MG63 (cell line): ENCODE measurements at regions not wholly inside any gene's neighbourhood (a gene's known extent, or its start where the extent isn't known, plus 50 kb on each side); places are given as distances from the start of the nearest gene placed in this dataset.
A peak's percentile ranks its signal among the peaks of the same experiment; 100 is the strongest.
"Not testable (repeated sequence)": the region's sequence is repeated elsewhere in the genome, so short reads cannot be mapped to it uniquely, and the experiment has no call there.

Experiments
- DNase-seq: peaks from one replicate; pipeline ENCODE4 v3.0.0-alpha.2; 2020
- H3K27me3 ChIP-seq: fragments of 250-450 bp; sonication (Bioruptor Pico); 2 replicates; pipeline ENCODE4 v1.5.1; 2020; ENCODE audit warnings: mild to moderate bottlenecking, moderate library complexity
- H3K36me3 ChIP-seq: fragments of 250-450 bp; sonication (Bioruptor Pico); 2 replicates; pipeline ENCODE4 v1.5.1; 2020; ENCODE audit warnings: mild to moderate bottlenecking, moderate library complexity
- H3K4me3 ChIP-seq: fragments of 250-450 bp; sonication (Bioruptor Pico); 2 replicates; pipeline ENCODE4 v1.5.1; 2020; ENCODE audit warnings: mild to moderate bottlenecking, moderate library complexity
- H3K9me3 ChIP-seq: fragments of 250-450 bp; sonication (Bioruptor Pico); 2 replicates; pipeline ENCODE4 v1.5.1; 2020; ENCODE audit warnings: mild to moderate bottlenecking, moderate library complexity

GRCh38 chr12:89157413-89157812 lies 194.9 kb downstream of the DUSP6 start:
- no peak for DNase-seq
- H3K4me3 ChIP-seq: no peak overlapping the region

GRCh38 chr12:89156862-89157262 lies 195.4 kb downstream of the DUSP6 start:
- H3K36me3 ChIP-seq: no peaks in the 10 kb centered on the region
- H3K4me3 ChIP-seq: no peak overlapping the region
- DNase-seq: peak; percentile 14
- H3K27me3 ChIP-seq: no peaks in the 10 kb centered on the region
- H3K9me3 ChIP-seq: no peaks in the 10 kb centered on the region

More at GRCh38 chr12:89157413-89157812, 194.9 kb downstream of the DUSP6 start:
- H3K9me3 ChIP-seq: no peaks in the 10 kb centered on the region
- H3K27me3 ChIP-seq: no peaks in the 10 kb centered on the region
- no peaks in the 10 kb centered on the region for H3K36me3 ChIP-seq

DNA sequence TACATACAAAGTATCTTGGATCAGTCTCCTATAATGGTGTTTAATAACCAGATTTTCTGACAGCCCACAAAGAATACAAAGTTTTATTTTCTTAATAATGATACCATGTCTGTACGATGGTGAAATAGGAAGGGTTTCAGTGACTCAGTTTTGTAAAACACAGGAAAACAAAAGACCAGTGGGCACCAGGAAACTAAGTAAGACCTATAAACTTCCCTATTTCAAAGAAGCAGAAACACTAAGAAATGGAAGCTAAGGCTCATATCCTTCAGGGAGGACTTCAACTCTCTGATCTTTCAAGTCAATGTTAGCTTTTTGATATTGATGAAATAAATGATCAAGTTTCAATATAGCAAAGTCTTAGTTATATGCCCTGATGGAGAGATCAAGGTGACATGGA lies 196.0 kb downstream of the DUSP6 start:
- H3K4me3 ChIP-seq: no peak overlapping the region

DNA sequence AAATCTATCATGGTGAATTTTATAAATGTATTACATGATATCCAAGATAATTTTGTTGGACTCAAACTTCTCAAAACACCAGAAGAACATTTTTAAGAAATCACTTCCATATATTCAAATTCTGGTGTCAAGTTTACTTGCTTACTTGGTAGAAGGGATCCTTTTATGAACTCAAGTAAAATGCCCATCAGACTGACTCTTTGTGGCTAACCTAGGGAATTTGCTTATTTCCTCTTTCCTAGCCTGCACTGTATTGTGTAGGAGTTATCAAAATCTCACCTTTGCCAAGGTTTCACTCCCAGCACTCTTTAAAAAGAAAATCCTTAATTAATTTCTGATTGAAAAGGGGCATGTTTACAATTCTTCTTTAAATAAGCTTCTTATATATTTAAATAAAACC lies 196.5 kb downstream of the DUSP6 start:
- Histone ChIP-seq H3K27me3 (no peaks in the 10 kb centered on the region), H3K36me3 (no peaks in the 10 kb centered on the region), H3K4me3 (no peak overlapping the region), H3K9me3 (no peaks in the 10 kb centered on the region)
- no peak for DNase-seq

More for the DNA sequence above, 196.0 kb downstream of the DUSP6 start:
- no peaks in the 10 kb centered on the region for H3K9me3 ChIP-seq
- H3K36me3 ChIP-seq: no peaks in the 10 kb centered on the region
- no peaks in the 10 kb centered on the region for H3K27me3 ChIP-seq
- DNase-seq: no peak

DNA sequence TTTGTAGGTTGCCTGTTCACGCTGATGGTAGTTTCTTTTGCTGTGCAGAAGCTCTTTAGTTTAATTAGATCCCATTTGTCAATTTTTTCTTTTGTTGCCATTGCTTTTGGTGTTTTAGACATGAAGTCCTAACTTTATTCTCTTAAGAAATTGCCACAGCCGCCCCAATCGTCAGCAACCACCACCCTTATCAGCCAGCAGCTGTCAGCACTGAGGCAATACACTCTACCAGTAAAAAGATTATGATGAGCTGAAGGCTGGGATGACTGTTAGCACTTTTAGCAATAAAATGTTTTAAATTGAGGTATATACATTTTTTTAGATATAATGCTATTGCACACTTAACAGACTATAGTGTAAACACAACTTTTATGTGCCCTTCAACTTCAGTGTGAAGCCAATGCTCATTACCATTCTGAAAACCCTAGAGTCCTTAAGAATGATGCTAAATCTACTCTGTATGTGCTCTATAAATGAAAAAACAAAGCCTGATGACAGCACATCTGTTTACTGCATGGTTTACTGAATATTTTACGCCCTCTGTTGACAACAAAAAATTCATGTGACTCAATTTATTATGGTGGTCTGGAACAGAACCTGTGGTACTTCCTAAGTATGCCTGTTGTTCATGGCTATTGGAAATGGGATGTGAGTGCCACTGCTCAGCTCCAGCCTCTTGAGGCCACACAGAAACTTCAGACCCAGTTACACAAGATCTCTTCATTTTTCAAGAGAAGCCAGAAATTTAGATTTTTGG lies 197.4 kb downstream of the DUSP6 start:
- H3K4me3 ChIP-seq: no peak overlapping the region
- no peak for DNase-seq
- no peaks in the 10 kb centered on the region for H3K9me3 ChIP-seq
- H3K27me3 ChIP-seq: no peaks in the 10 kb centered on the region
- H3K36me3 ChIP-seq: no peaks in the 10 kb centered on the region

- Histone ChIP-seq H3K9me3 (no peaks in the 10 kb centered on the region), H3K4me3 (no peak overlapping the region), H3K36me3 (no peaks in the 10 kb centered on the region), H3K27me3 (no peaks in the 10 kb centered on the region)
- no peak for DNase-seq
Measured at GRCh38 chr12:89153341-89153740, 199.0 kb downstream of the DUSP6 start.

DNA sequence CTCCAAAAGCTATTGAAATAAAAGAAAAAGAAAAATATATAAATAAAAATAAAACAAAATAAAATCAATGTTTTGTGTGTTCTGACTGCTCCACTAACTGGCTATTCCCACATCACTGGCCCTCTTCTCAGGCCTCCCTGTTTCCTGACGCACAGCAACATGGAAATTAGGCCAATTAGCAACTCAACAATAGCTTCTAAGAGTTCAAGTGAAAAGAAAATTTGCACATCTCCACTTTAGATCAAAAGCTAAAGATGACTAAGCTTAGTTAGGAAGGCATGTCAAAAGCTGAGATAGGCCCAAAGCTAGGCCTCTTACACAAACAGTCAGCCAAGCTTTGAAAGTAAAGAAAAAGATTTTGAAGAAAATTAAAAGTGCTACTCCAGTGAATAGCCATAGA lies 200.8 kb downstream of the DUSP6 start:
- H3K27me3 ChIP-seq: no peaks in the 10 kb centered on the region
- no peak overlapping the region for H3K4me3 ChIP-seq
- no peaks in the 10 kb centered on the region for H3K9me3 ChIP-seq
- no peak for DNase-seq
- no peaks in the 10 kb centered on the region for H3K36me3 ChIP-seq

DNA sequence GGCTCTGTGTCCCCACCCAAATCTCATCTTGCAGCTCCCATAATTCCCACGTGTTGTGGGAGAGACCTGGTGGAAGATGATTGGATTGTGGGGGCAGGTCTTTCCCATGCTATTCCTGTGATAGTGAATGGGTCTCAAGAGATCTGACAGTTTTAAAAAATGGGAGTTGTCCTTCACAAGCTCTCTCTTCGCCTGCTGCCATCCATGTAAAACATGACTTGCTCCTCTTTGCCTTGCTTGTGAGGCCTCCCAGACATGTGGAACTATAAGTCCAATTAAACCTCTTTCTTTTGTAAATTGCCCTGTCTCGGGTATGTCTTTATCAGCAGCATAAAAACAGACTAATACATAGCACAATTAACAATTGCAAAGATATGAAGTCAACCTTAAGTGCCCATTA lies 201.5 kb downstream of the DUSP6 start:
- not testable (repeated sequence) for DNase-seq, H3K9me3 ChIP-seq, H3K4me3 ChIP-seq, H3K27me3 ChIP-seq, H3K36me3 ChIP-seq

DNA sequence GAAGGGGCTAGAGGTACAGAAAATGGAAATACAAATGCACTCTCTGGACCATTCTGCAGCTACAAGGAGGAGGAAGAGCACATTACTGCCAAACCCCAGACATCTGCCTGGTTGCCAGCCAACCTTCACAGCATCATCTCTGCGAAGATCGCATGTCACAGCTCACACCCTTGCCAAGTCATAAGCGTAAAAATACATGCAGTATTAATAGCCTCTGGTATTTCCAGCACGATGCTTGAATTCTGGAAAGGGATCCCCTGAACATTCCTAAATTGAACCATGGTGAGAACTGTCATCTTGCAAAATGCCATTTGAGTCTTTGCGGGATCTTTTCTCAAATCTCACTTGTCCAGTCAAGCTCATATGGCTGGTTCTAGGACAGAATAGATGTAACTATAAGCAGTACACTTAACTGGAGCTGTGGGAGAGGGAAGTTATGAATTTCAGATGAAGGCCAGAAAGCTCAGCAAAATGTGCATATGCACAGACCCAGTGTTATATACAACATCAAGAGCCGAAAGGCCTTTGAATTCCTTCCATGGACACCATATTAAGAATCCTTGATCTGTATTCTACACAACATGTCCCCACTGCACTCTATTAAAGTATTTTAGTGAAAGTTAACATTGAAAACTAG lies 211.6 kb downstream of the DUSP6 start:
- DNase-seq: peak; percentile 85
- Histone ChIP-seq H3K4me3 (no peak overlapping the region), H3K27me3 (no peaks in the 10 kb centered on the region), H3K36me3 (no peaks in the 10 kb centered on the region), H3K9me3 (no peaks in the 10 kb centered on the region)

- Histone ChIP-seq H3K4me3 (no peak overlapping the region), H3K36me3 (no peaks in the 10 kb centered on the region), H3K27me3 (no peaks in the 10 kb centered on the region), H3K9me3 (no peaks in the 10 kb centered on the region)
- DNase-seq: no peak
Measured at GRCh38 chr12:89140141-89140540, 212.2 kb downstream of the DUSP6 start.

DNA sequence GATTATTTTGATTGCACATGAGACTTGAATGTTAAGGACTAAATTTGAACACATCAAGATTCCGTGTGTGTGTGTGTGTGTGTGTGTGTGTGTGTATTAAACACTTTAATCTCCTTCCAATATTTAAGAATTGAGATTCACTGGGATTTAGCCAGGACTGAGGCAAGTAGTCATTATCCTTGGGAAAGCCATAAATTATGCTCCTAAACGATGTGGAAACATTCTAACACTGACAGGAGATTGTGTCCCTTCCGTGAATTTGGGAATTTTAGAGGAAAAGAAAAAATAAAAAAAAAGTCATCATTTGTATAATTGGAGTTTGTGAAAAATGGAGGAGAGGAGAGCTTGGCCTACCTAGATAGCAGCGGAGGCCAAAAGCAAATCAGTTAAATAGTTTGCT lies 212.9 kb downstream of the DUSP6 start:
- DNase-seq: no peak
- Histone ChIP-seq H3K9me3 (no peaks in the 10 kb centered on the region), H3K36me3 (no peaks in the 10 kb centered on the region), H3K27me3 (no peaks in the 10 kb centered on the region), H3K4me3 (no peak overlapping the region)

DNA sequence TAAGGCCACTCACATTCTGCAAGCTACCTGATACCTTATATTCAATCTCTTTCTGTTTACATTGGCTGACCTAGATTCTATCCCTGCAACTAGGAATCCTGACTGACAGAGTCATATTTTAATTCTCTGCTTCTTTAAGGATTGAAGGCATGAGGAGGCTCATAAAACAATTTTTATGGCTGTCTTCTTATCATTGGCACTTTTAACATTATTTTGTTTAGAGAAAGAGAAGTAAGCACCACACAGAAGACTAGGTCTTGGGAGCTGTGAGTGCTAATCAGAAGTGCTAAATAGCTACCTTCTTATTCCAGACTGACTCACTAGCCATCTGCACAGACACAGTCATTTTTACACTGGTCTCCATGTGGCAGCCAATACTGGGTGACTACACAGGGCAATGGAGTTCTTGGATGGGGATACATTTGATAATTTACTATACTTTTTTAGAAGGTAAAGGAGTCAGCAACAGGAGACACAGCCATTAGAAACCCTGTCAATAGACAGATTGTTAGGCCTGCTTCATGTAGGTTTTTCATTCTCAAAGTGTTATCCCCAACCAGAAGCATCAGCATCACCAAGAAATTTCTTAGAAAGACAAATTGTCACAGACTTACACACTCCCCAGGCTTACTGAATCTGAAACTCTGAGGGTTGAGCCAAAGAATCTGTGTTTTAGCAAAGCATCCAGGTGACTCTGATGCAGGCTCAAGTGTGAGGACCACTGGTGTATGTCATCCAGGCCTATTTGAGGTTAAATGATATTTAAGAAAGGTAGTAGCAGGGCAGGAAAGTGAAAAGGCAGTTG lies 214.1 kb downstream of the DUSP6 start:
- Histone ChIP-seq H3K27me3 (no peaks in the 10 kb centered on the region), H3K36me3 (no peaks in the 10 kb centered on the region), H3K9me3 (no peaks in the 10 kb centered on the region), H3K4me3 (no peak overlapping the region)
- peak; percentile 53 for DNase-seq

- DNase-seq: peak; percentile 31
- Histone ChIP-seq H3K36me3 (no peaks in the 10 kb centered on the region), H3K4me3 (no peak overlapping the region), H3K27me3 (no peaks in the 10 kb centered on the region), H3K9me3 (no peaks in the 10 kb centered on the region)
Measured at GRCh38 chr12:89135976-89136634, 216.2 kb downstream of the DUSP6 start.

GRCh38 chr12:89134213-89134770 lies 218.0 kb downstream of the DUSP6 start:
- no peak for DNase-seq

GRCh38 chr12:89129167-89129870 lies 223.0 kb downstream of the DUSP6 start:
- no peaks in the 10 kb centered on the region for H3K27me3 ChIP-seq
- no peak overlapping the region for H3K4me3 ChIP-seq
- no peak for DNase-seq
- no peaks in the 10 kb centered on the region for H3K36me3 ChIP-seq
- H3K9me3 ChIP-seq: no peaks in the 10 kb centered on the region; the same call in 1 of the 2 replicates

More at GRCh38 chr12:89134213-89134770, 218.0 kb downstream of the DUSP6 start:
- no peaks in the 10 kb centered on the region for H3K9me3 ChIP-seq
- no peaks in the 10 kb centered on the region for H3K36me3 ChIP-seq
- no peaks in the 10 kb centered on the region for H3K27me3 ChIP-seq
- H3K4me3 ChIP-seq: no peak overlapping the region

DNA sequence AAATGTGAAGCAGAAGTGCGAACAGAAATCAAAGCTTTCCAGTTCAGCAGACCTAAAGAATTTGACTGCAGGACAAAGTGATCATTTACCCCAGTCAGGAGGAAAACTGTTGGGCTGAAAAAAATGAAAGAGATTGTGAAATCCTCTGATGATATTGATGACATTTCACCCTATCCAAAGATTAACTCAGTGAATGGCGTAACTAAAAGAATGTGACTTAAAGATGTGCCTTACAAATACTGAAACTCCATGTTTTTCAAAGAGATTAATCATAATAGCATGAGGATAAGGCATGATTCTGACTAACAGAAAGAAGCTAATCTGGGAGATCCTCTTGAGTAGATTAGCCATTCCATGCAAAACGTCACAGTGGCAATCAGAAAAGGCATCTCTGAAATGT lies 225.6 kb downstream of the DUSP6 start:
- Histone ChIP-seq H3K36me3 (no peaks in the 10 kb centered on the region), H3K9me3 (no peaks in the 10 kb centered on the region; the same call in 1 of the 2 replicates), H3K27me3 (no peaks in the 10 kb centered on the region), H3K4me3 (no peak overlapping the region)
- DNase-seq: no peak
